Left lung (tissue), 4 donors: ENCODE measurements at regions not wholly inside any gene's neighbourhood (a gene's known extent, or its start where the extent isn't known, plus 50 kb on each side); places are given as distances from the start of the nearest gene placed in this dataset.

ENCODE experiments used
- ATAC-seq: fragments of 200-7000 bp; cut with Tn5 transposase; one replicate; pipeline ENCODE4 v1.9.1; 2020; ENCODE audit warnings: moderate library complexity
- DNase-seq, 4 donors: peaks; one replicate each; pipeline ENCODE4 v3.0.0-alpha.2; 2013 to 2020
- H3K27ac ChIP-seq, 2 donors: fragments of 200-600 bp; sonication (generic) in 1 of 2; one replicate each; pipeline versions ENCODE4 v1.5.0 to v1.8.0; 2020 to 2021
- H3K27me3 ChIP-seq, 2 donors: fragments of 200-600 bp; sonication (generic) in 1 of 2; one replicate each; pipeline versions ENCODE4 v1.5.0 to v1.8.0; 2020 to 2021
- H3K36me3 ChIP-seq, 2 donors: fragments of 200-600 bp; sonication (generic) in 1 of 2; one replicate each; pipeline versions ENCODE4 v1.5.0 to v1.8.0; 2020 to 2021
- H3K4me1 ChIP-seq, 2 donors: fragments of 200-600 bp; one replicate each; pipeline ENCODE4 v1.8.0; 2021
- H3K4me3 ChIP-seq, 2 donors: fragments of 200-600 bp; sonication (generic) in 1 of 2; one replicate each; pipeline versions ENCODE4 v1.5.0 to v1.8.0; 2020 to 2021; ENCODE audit warnings: mild to moderate bottlenecking in 1 of 2
- H3K9me3 ChIP-seq, 2 donors: fragments of 200-600 bp; sonication (generic) in 1 of 2; one replicate each; pipeline versions ENCODE4 v1.5.0 to v1.8.0; 2020 to 2021
- intact Hi-C, 2 donors: fragments of 100-400 bp; cut with DNase I; formaldehyde crosslinking; loops; one replicate each; pipeline versions ENCODE4 v1.11.2 to v1.14.2; 2022
- TF ChIP-seq, protein P1 (sequence below), 2 donors: fragments of 200-600 bp; sonication (generic) in 1 of 2; IDR thresholded peaks; one replicate each; pipeline versions ENCODE4 v1.5.0 to v1.8.0; 2021; ENCODE audit warnings: antibody characterized with exemption in 2 of 2
- donor health status: DM: no; HTN: yes; CAD: no.
- donor health status: DM: no; HTN: no; CAD: no.

- ATAC-seq (no peak), DNase-seq (no peak)
- Histone ChIP-seq H3K4me3 (no peak overlapping the region), H3K9me3 (no peaks in the 10 kb centered on the region), H3K27ac (no peak overlapping the region), H3K4me1 (no peaks in the 10 kb centered on the region), H3K36me3 (no peaks in the 10 kb centered on the region), H3K27me3 (peaks cover 0 to 8% of the 10 kb centered on the region in 2 donors)
- intact Hi-C loops = no loop called here
- TF ChIP-seq, protein P1, sequence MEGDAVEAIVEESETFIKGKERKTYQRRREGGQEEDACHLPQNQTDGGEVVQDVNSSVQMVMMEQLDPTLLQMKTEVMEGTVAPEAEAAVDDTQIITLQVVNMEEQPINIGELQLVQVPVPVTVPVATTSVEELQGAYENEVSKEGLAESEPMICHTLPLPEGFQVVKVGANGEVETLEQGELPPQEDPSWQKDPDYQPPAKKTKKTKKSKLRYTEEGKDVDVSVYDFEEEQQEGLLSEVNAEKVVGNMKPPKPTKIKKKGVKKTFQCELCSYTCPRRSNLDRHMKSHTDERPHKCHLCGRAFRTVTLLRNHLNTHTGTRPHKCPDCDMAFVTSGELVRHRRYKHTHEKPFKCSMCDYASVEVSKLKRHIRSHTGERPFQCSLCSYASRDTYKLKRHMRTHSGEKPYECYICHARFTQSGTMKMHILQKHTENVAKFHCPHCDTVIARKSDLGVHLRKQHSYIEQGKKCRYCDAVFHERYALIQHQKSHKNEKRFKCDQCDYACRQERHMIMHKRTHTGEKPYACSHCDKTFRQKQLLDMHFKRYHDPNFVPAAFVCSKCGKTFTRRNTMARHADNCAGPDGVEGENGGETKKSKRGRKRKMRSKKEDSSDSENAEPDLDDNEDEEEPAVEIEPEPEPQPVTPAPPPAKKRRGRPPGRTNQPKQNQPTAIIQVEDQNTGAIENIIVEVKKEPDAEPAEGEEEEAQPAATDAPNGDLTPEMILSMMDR (IDR thresholded peaks at IDR 0.05) = no peak
Measured at GRCh38 chr2:239692362-239692851, 291.6 kb upstream of the HDAC4 start.

- DNase-seq (no peak), ATAC-seq (no peak)
- no peak overlapping the region for H3K27ac ChIP-seq
- no peaks in the 10 kb centered on the region for H3K36me3 ChIP-seq
- no peak overlapping the region for H3K4me3 ChIP-seq
- no peaks in the 10 kb centered on the region for H3K4me1 ChIP-seq
- TF ChIP-seq, protein P1 (IDR thresholded peaks at IDR 0.05) = no peak
- H3K9me3 ChIP-seq = no peaks in the 10 kb centered on the region
- intact Hi-C loops = no loop called here
- H3K27me3 ChIP-seq = peaks cover 0 to 14% of the 10 kb centered on the region in 2 donors
Measured at GRCh38 chr2:239691720-239692119, 290.9 kb upstream of the HDAC4 start.

GRCh38 chr2:239690651-239691631 lies 290.1 kb upstream of the HDAC4 start:
- intact Hi-C loops = no loop called here
- no peak for ATAC-seq
- no peaks in the 10 kb centered on the region for H3K4me1 ChIP-seq
- DNase-seq = no peak
- no peak overlapping the region for H3K27ac ChIP-seq
- H3K27me3 ChIP-seq = peaks cover 0 to 16% of the 10 kb centered on the region in 2 donors
- TF ChIP-seq, protein P1 (IDR thresholded peaks at IDR 0.05) = no peak
- no peaks in the 10 kb centered on the region for H3K36me3 ChIP-seq
- H3K9me3 ChIP-seq = no peaks in the 10 kb centered on the region
- no peak overlapping the region for H3K4me3 ChIP-seq

DNA sequence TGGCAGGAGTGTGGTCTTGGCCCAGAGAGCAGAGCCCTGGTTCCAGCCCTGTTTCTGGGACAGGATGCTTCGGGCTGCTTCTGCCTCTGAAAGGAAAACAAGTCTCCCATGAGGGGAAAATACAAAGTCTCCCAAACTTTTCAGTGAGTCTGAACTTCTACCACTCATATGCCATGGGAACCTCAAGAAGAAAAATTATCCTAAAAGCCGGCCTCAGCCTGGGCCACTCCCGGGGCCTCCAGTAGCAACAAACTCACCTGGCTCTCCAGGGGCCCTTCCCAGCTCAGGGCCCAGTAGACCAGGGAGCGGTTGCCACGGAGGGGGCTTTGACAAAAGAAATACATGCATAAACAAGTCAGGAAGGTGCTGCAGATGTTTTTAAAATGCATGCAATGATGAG lies 289.2 kb upstream of the HDAC4 start:
- Histone ChIP-seq H3K4me1 (no peaks in the 10 kb centered on the region), H3K9me3 (no peaks in the 10 kb centered on the region), H3K27me3 (peaks cover 0 to 24% of the 10 kb centered on the region in 2 donors), H3K36me3 (no peaks in the 10 kb centered on the region), H3K4me3 (no peak overlapping the region), H3K27ac (no peak overlapping the region)
- ATAC-seq (no peak), DNase-seq (no peak)
- intact Hi-C loops = no loop called here
- TF ChIP-seq, protein P1 (IDR thresholded peaks at IDR 0.05) = no peak

DNA sequence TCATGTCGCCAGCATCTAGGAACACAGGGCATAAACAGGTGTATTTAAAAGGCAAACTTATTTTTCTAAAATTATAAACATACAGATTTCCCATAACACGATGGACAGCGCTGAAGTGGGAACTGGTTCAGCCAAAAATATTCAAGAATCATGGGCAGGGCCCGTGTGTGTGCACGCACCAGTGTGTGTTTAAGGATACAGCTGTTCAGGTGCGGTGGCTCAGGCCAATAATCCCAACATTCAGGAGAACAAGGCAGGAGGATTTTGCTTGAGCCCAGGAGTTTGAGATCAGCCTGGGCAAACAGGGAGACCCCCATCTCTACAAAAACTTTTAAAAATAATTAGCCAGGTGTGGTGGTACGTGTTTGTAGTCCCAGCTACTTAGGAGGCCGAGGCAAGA lies 288.6 kb upstream of the HDAC4 start:
- peaks cover 0 to 28% of the 10 kb centered on the region in 2 donors for H3K27me3 ChIP-seq
- TF ChIP-seq, protein P1 (IDR thresholded peaks at IDR 0.05) = no peak
- intact Hi-C loops = no loop called here
- no peaks in the 10 kb centered on the region for H3K9me3 ChIP-seq
- H3K27ac ChIP-seq = no peak overlapping the region
- no peaks in the 10 kb centered on the region for H3K36me3 ChIP-seq
- H3K4me1 ChIP-seq = no peaks in the 10 kb centered on the region
- ATAC-seq (no peak), DNase-seq (no peak)
- H3K4me3 ChIP-seq = no peak overlapping the region
